SK-N-SH treated with all-trans-retinoic acid at 6 μM for 48 hours (cell line): ENCODE measurements at regions not wholly inside any gene's neighbourhood (a gene's known extent, or its start where the extent isn't known, plus 50 kb on each side); places are given as distances from the start of the nearest gene placed in this dataset.

Experiments used
- ATAC-seq: fragments of 200-7000 bp; cut with Tn5 transposase; 3 replicates; pipeline ENCODE4 v1.9.1; 2020; ENCODE audit warnings: mild to moderate bottlenecking, moderate library complexity
- ARNTL ChIP-seq: fragments of 450-650 bp; formaldehyde crosslinking; IDR thresholded peaks from 2 replicates; pipeline ENCODE4 v1.5.0; 2020; ENCODE audit warnings: low read depth, mild to moderate bottlenecking, moderate library complexity, borderline replicate concordance
- BACH2 ChIP-seq: fragments of 250-450 bp; sonication (Bioruptor Pico); IDR thresholded peaks from 2 replicates; pipeline ENCODE4 v1.9.0; 2021; ENCODE audit warnings: mild to moderate bottlenecking, borderline replicate concordance
- CREB5 ChIP-seq: fragments of 250-450 bp; sonication (Bioruptor Pico); IDR thresholded peaks from 2 replicates; pipeline ENCODE4 v1.5.1; 2020; ENCODE audit warnings: low read depth, mild to moderate bottlenecking, moderate library complexity
- CSDC2 ChIP-seq: fragments of 250-450 bp; sonication (Bioruptor Pico); IDR thresholded peaks from 2 replicates; pipeline ENCODE4 v1.5.0; 2020; ENCODE audit warnings: mild to moderate bottlenecking, moderate library complexity
- GLIS3 ChIP-seq: fragments of 250-450 bp; sonication (Bioruptor Pico); IDR thresholded peaks from 2 replicates; pipeline ENCODE4 v1.5.0; 2020; ENCODE audit warnings: mild to moderate bottlenecking, moderate library complexity
- ISL1 ChIP-seq: fragments of 250-450 bp; sonication (Bioruptor Pico); IDR thresholded peaks from 2 replicates; pipeline ENCODE4 v2.1.2; 2022; ENCODE audit warnings: mild to moderate bottlenecking, moderate library complexity
- PATZ1 ChIP-seq: fragments of 250-450 bp; sonication (Bioruptor Pico); IDR thresholded peaks from 2 replicates; pipeline ENCODE4 v1.8.0; 2020; ENCODE audit warnings: mild to moderate bottlenecking, moderate library complexity, borderline replicate concordance
- POU6F1 ChIP-seq: fragments of 250-450 bp; sonication (Bioruptor Pico); IDR thresholded peaks from 2 replicates; pipeline ENCODE4 v1.8.0; 2021; ENCODE audit warnings: low read depth, mild to moderate bottlenecking, moderate library complexity, borderline replicate concordance
- PPARA ChIP-seq: fragments of 250-450 bp; sonication (Bioruptor Pico); IDR thresholded peaks from 2 replicates; pipeline ENCODE4 v1.5.0; 2020; ENCODE audit warnings: mild to moderate bottlenecking, borderline replicate concordance
- RARB ChIP-seq: fragments of 250-450 bp; sonication (Bioruptor Pico); IDR thresholded peaks from 2 replicates; pipeline ENCODE4 v1.8.0; 2021; ENCODE audit warnings: mild to moderate bottlenecking, moderate library complexity
- SNAI2 ChIP-seq: fragments of 250-450 bp; sonication (Bioruptor Pico); IDR thresholded peaks from 2 replicates; pipeline ENCODE4 v1.5.0; 2020; ENCODE audit warnings: mild to moderate bottlenecking, moderate library complexity
- TCF4 ChIP-seq: fragments of 250-450 bp; sonication (Bioruptor Pico); IDR thresholded peaks from 2 replicates; pipeline ENCODE4 v1.8.0; 2021; ENCODE audit warnings: mild to moderate bottlenecking, moderate library complexity, borderline replicate concordance
- TOX ChIP-seq: fragments of 250-450 bp; sonication (Bioruptor Pico); IDR thresholded peaks from 2 replicates; pipeline ENCODE4 v1.8.0; 2021; ENCODE audit warnings: mild to moderate bottlenecking, moderate library complexity, borderline replicate concordance
- ZFP3 ChIP-seq: fragments of 250-450 bp; sonication (Bioruptor Pico); IDR thresholded peaks from 2 replicates; pipeline ENCODE4 v1.5.0; 2020; ENCODE audit warnings: mild to moderate bottlenecking, moderate library complexity
- ZFP30 ChIP-seq: fragments of 450-650 bp; formaldehyde crosslinking; IDR thresholded peaks from 2 replicates; pipeline ENCODE4 v1.5.0; 2022; ENCODE audit warnings: mild to moderate bottlenecking, moderate library complexity
- ZNF565 ChIP-seq: fragments of 450-650 bp; formaldehyde crosslinking; conservative IDR thresholded peaks from 2 replicates; pipeline ENCODE4 v1.5.0; 2020; ENCODE audit warnings: low read depth, mild to moderate bottlenecking, moderate library complexity
- ZNF70 ChIP-seq: fragments of 450-650 bp; formaldehyde crosslinking; IDR thresholded peaks from 2 replicates; pipeline ENCODE4 v1.5.0; 2020; ENCODE audit warnings: mild to moderate bottlenecking, moderate library complexity
- ZNF8 ChIP-seq: fragments of 450-650 bp; formaldehyde crosslinking; IDR thresholded peaks from 2 replicates; pipeline ENCODE4 v1.5.0; 2020; ENCODE audit warnings: mild to moderate bottlenecking, moderate library complexity

- TF ChIP-seq ZNF70 (CRISPR knock-in tag) (no peak), PATZ1 (CRISPR knock-in tag) (no peak), ZNF8 (CRISPR knock-in tag) (no peak), RARB (CRISPR knock-in tag) (no peak)
Measured at GRCh38 chr7:142592664-142593063, 156.6 kb upstream of the PRSS1 start (continued).

DNA sequence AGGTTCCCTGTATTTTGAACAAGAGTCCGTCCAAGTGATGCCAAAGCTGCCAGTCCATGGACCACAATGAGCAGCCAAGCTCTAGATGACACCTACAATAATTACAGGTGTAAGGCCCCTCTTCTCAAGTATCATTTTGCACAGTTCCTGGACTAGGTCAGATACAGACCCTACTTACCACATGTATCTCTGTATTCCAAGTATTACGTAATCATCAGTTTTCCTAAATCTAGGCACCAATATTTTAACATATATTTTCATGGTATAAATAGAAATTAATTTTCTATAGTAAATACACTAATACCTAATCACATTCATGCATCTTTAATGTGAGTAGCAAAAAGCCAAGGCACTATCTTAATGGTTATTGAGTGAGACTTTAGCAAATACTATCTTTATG, 157.0 kb upstream of the PRSS1 start:
- TF ChIP-seq ZFP3 = no peak
- TF ChIP-seq GLIS3 (CRISPR knock-in tag) = no peak
- no peak for TF ChIP-seq PATZ1 (CRISPR knock-in tag)
- no peak for TF ChIP-seq ZNF70 (CRISPR knock-in tag)
- no peak for TF ChIP-seq ZFP30 (CRISPR knock-in tag)
- TF ChIP-seq TCF4 (CRISPR knock-in tag) = no peak
- TF ChIP-seq CREB5 (CRISPR knock-in tag) = no peak
- TF ChIP-seq PPARA (CRISPR knock-in tag) = no peak
- no peak for TF ChIP-seq ISL1 (CRISPR knock-in tag)
- no peak for TF ChIP-seq SNAI2
- TF ChIP-seq TOX = no peak
- TF ChIP-seq ZNF565 (CRISPR knock-in tag) = no peak
- no peak for TF ChIP-seq BACH2

GRCh38 chr7:142590830-142591457, 158.3 kb upstream of the PRSS1 start:
- no peak for ATAC-seq
- TF ChIP-seq BACH2 = no peak
- no peak for TF ChIP-seq ZFP30 (CRISPR knock-in tag)
- TF ChIP-seq ARNTL (CRISPR knock-in tag) = no peak
- no peak for TF ChIP-seq CSDC2 (CRISPR knock-in tag)
- TF ChIP-seq SNAI2 = no peak
- no peak for TF ChIP-seq POU6F1 (CRISPR knock-in tag)
- no peak for TF ChIP-seq RARB (CRISPR knock-in tag)
- no peak for TF ChIP-seq ZNF70 (CRISPR knock-in tag)
- no peak for TF ChIP-seq PATZ1 (CRISPR knock-in tag)
- TF ChIP-seq ZFP3 = no peak

More for the DNA sequence above, 157.0 kb upstream of the PRSS1 start:
- ATAC-seq = no peak

GRCh38 chr7:142590077-142590476, 159.2 kb upstream of the PRSS1 start:
- no peak for ATAC-seq

More at GRCh38 chr7:142590077-142590476, 159.2 kb upstream of the PRSS1 start:
- no peak for TF ChIP-seq TCF4 (CRISPR knock-in tag)
- no peak for TF ChIP-seq TOX
- no peak for TF ChIP-seq ZNF8 (CRISPR knock-in tag)
